HEK293T (cell line): ENCODE measurements at regions not wholly inside any gene's neighbourhood (a gene's known extent, or its start where the extent isn't known, plus 50 kb on each side); places are given as distances from the start of the nearest gene placed in this dataset.

Source experiments
- CTCF ChIA-PET: fragments of 350-600 bp; formaldehyde crosslinking; extraction: SDS; loops from one replicate; lab custom pipeline; 2021; ENCODE audit warnings: antibody characterized with exemption, inconsistent platforms; lab: Yijun Ruan, JAX
- POLR2A ChIA-PET: fragments of 350-600 bp; formaldehyde crosslinking; extraction: SDS; loops from one replicate; lab custom pipeline; 2020; ENCODE audit warnings: antibody characterized with exemption, inconsistent platforms; lab: Yijun Ruan, JAX
- DNase-seq: peaks from one replicate; pipeline ENCODE4 v3.0.0; 2012; ENCODE audit warnings: mixed read lengths; ENCODE audit errors: extremely low spot score
- ARNT ChIP-seq: fragments of 450-650 bp; IDR thresholded peaks from 2 replicates; pipeline ENCODE4 v1.6.1; 2017; ENCODE audit warnings: mild to moderate bottlenecking
- BHLHE40 ChIP-seq: fragments of 450-650 bp; IDR thresholded peaks from 2 replicates; pipeline ENCODE4 v1.6.1; 2016; ENCODE audit warnings: mild to moderate bottlenecking, moderate library complexity, borderline replicate concordance
- CTBP1 ChIP-seq: fragments of 450-650 bp; IDR thresholded peaks from 2 replicates; pipeline ENCODE4 v1.6.1; 2016; ENCODE audit warnings: borderline replicate concordance
- ELF4 ChIP-seq: fragments of 450-650 bp; IDR thresholded peaks from 2 replicates; pipeline ENCODE4 v1.6.1; 2017; ENCODE audit warnings: antibody characterized with exemption
- FOXA1 ChIP-seq: fragments of 450-650 bp; IDR thresholded peaks from 2 replicates; pipeline ENCODE4 v1.6.1; 2016; ENCODE audit warnings: mild to moderate bottlenecking
- FOXK2 ChIP-seq: fragments of 450-650 bp; IDR thresholded peaks from 2 replicates; pipeline ENCODE4 v1.6.1; 2016; ENCODE audit warnings: mild to moderate bottlenecking
- FOXM1 ChIP-seq: fragments of 450-650 bp; IDR thresholded peaks from 2 replicates; pipeline ENCODE4 v1.6.1; 2017; ENCODE audit warnings: mild to moderate bottlenecking, borderline replicate concordance
- HDGF ChIP-seq: fragments of 450-650 bp; IDR thresholded peaks from 2 replicates; pipeline ENCODE4 v1.6.1; 2017; ENCODE audit warnings: antibody characterized with exemption, borderline replicate concordance
- L3MBTL2 ChIP-seq: fragments of 450-650 bp; conservative IDR thresholded peaks from 2 replicates; pipeline ENCODE4 v1.6.1; 2016; ENCODE audit warnings: mild to moderate bottlenecking
- LEF1 ChIP-seq: fragments of 450-650 bp; IDR thresholded peaks from 2 replicates; pipeline ENCODE4 v1.6.1; 2017; ENCODE audit warnings: mild to moderate bottlenecking, borderline replicate concordance
- NFRKB ChIP-seq: fragments of 450-650 bp; IDR thresholded peaks from 2 replicates; pipeline ENCODE4 v1.6.1; 2016; ENCODE audit warnings: mild to moderate bottlenecking, moderate library complexity
- PKNOX1 ChIP-seq: fragments of 450-650 bp; IDR thresholded peaks from 2 replicates; pipeline ENCODE4 v1.6.1; 2016
- SP1 ChIP-seq: fragments of 450-650 bp; IDR thresholded peaks from 2 replicates; pipeline ENCODE4 v1.6.1; 2017
- SUZ12 ChIP-seq: fragments of 450-650 bp; IDR thresholded peaks from 2 replicates; pipeline ENCODE4 v1.6.1; 2016; ENCODE audit warnings: mild to moderate bottlenecking
- TARDBP ChIP-seq: fragments of 450-650 bp; IDR thresholded peaks from 2 replicates; pipeline ENCODE4 v1.6.1; 2016
- ZNF384 ChIP-seq: fragments of 450-650 bp; IDR thresholded peaks from 2 replicates; pipeline ENCODE4 v1.6.1; 2016

DNA sequence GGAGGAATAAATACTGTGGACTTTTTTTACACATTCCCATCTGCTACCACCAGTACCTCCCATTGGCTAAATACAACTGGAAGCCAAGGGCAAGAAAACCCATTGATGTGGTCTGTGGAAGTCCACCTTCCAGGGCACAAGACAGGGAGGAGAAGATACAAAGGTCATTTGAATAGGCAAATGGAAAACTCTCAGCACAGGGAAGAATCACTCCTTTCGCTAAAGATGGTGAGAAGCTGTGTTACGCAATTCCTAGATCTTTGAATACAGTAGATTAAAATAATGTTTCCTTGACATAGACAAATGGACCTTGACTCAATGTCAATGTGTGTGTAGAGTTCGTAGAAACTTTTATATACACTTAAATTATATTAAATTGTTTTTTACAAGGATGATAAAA lies 70.9 kb upstream of the ERBB4 start:
- no peak for TF ChIP-seq ELF4
- no peak for TF ChIP-seq BHLHE40
- no peak for TF ChIP-seq FOXM1
- TF ChIP-seq NFRKB: no peak
- TF ChIP-seq HDGF: no peak
- no peak for TF ChIP-seq ZNF384
- no peak for TF ChIP-seq FOXK2
- no peak for TF ChIP-seq CTBP1
- ChIA-PET POLR2A (no interaction called here), CTCF (no interaction called here)
- no peak for DNase-seq

DNA sequence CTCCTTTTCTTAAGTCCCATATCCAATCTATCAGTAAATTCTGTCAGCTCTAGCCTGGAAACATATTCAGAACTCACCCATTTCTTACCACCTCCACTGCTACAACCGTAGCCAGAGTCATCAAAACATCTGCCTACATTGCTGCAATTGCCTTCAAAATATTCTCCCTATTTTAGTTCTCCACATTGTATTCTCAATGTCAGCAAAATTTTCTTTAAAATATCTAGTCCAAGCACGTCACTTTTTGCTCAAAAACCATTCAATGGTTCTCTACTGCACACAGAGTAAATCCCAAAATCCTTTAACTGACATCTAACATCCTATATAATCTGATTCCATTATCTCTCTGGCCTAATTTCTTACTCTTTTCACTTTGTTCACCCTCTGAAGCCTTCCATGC lies 68.5 kb upstream of the ERBB4 start:
- CTCF ChIA-PET: no interaction called here
- POLR2A ChIA-PET: no interaction called here
- no peak for DNase-seq
- TF ChIP-seq FOXK2 (no peak), LEF1 (no peak), NFRKB (no peak), ARNT (no peak), ELF4 (no peak), L3MBTL2 (no peak), PKNOX1 (no peak), CTBP1 (no peak), TARDBP (no peak), FOXM1 (no peak), ZNF384 (no peak), HDGF (no peak), SP1 (no peak)

- POLR2A ChIA-PET: no interaction called here
- CTCF ChIA-PET: no interaction called here
- no peak for DNase-seq
- no peak for TF ChIP-seq SUZ12
- no peak for TF ChIP-seq ELF4
- TF ChIP-seq ZNF384: no peak
- TF ChIP-seq LEF1: no peak
- TF ChIP-seq NFRKB: no peak
- TF ChIP-seq HDGF: no peak
- TF ChIP-seq BHLHE40: no peak
- TF ChIP-seq CTBP1: no peak
- no peak for TF ChIP-seq ARNT
- TF ChIP-seq PKNOX1: no peak
- no peak for TF ChIP-seq FOXA1
- no peak for TF ChIP-seq TARDBP
- no peak for TF ChIP-seq FOXK2
- TF ChIP-seq L3MBTL2: no peak
- TF ChIP-seq SP1: no peak
- no peak for TF ChIP-seq FOXM1
These were observed 67.6 kb upstream of the ERBB4 start for GRCh38 chr2:212606232-212606631.

GRCh38 chr2:212596688-212597087 lies 58.1 kb upstream of the ERBB4 start:
- no peak for DNase-seq
- TF ChIP-seq SUZ12: no peak
- no peak for TF ChIP-seq FOXA1
- no peak for TF ChIP-seq ZNF384
- TF ChIP-seq HDGF: no peak
- CTCF ChIA-PET: no interaction called here
- POLR2A ChIA-PET: no interaction called here

GRCh38 chr2:212596276-212596675 lies 57.7 kb upstream of the ERBB4 start:
- ChIA-PET POLR2A (no interaction called here), CTCF (no interaction called here)
- no peak for TF ChIP-seq PKNOX1
- no peak for TF ChIP-seq FOXA1
- TF ChIP-seq FOXK2: no peak
- no peak for TF ChIP-seq ZNF384
- no peak for TF ChIP-seq HDGF
- no peak for TF ChIP-seq TARDBP
- DNase-seq: no peak

DNA sequence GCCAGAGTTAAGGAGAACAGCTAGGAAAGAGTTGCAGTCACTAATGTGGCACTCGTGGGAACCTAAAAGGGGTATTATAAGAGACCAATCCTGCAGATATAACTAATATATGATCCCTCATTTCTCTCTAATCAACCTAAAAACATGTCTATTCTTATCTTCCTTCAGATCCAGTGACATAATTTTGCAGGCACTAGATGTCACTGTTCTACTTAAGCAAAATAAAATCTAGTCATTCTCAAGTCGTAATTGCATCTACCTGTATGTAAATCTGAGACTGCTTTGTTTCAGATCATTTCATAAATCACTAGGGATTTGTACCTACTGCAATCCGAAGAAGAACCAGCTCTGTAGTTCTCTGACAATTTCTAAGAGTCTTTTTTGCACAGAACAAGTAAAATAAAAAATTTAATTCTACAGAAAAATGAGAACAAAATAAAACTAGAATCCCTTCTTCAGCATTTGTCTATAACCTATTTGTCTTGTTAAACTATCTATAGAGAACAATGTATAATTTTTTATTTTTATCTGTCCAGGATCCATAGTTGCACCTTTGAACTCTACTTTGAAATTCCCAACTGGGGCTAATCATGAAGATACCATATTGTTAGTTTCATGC lies 56.5 kb upstream of the ERBB4 start:
- POLR2A ChIA-PET: no interaction called here
- CTCF ChIA-PET: no interaction called here
- TF ChIP-seq FOXM1 (no peak), SUZ12 (no peak), L3MBTL2 (no peak), NFRKB (no peak), FOXK2 (no peak), ELF4 (no peak), ZNF384 (no peak), ARNT (no peak), SP1 (no peak)
- DNase-seq: no peak

DNA sequence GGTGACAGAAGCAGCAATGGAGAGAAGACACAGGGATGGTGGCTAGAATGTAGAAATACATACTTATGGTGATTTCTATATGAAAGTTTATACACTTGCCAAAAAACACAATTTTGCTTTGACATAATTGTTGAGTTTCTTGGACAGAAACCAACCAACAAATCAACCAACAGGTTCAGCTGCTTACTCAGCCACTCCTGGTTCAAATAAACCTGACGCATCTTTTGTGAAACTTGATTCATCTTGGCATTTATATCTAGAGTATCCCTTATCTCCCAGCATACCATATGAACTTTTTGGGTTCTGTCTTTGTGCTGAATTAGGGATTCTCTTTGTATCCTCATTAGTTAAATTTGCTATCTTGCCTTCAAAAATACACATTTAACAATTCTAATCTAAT lies 54.1 kb upstream of the ERBB4 start:
- no peak for DNase-seq
- ChIA-PET POLR2A (no interaction called here), CTCF (no interaction called here)
- TF ChIP-seq L3MBTL2 (no peak), LEF1 (no peak), HDGF (no peak), ELF4 (no peak), CTBP1 (no peak), ARNT (no peak), SP1 (no peak), ZNF384 (no peak), FOXA1 (no peak), PKNOX1 (no peak), FOXK2 (no peak), SUZ12 (no peak), TARDBP (no peak), NFRKB (no peak), BHLHE40 (no peak), FOXM1 (no peak)
